GM19397 (cell line): ENCODE measurements at regions not wholly inside any gene's neighbourhood (a gene's known extent, or its start where the extent isn't known, plus 50 kb on each side); places are given as distances from the start of the nearest gene placed in this dataset.
"Not testable (repeated sequence)": the region's sequence is repeated elsewhere in the genome, so short reads cannot be mapped to it uniquely, and the experiment has no call there.

ENCODE experiments used
- ATAC-seq: cut with Tn5 transposase; IDR thresholded peaks from one replicate; pipeline ENCODE4 v1.9.1; 2021; ENCODE audit warnings: mild to moderate bottlenecking, moderate library complexity; ENCODE audit not compliant: unreplicated experiment

GRCh38 chr15:22002711-22003110, 77.6 kb upstream of the OR4M2 start:
- not testable (repeated sequence) for ATAC-seq

GRCh38 chr15:21989117-21989516, 91.2 kb upstream of the OR4M2 start:
- peak; percentile 80 for ATAC-seq

GRCh38 chr15:21983820-21984219, 96.5 kb upstream of the OR4M2 start:
- not testable (repeated sequence) for ATAC-seq

GRCh38 chr15:21979960-21980359, 100.4 kb upstream of the OR4M2 start:
- not testable (repeated sequence) for ATAC-seq

GRCh38 chr15:21953713-21954112, 76.2 kb upstream of the POTEB start:
- not testable (repeated sequence) for ATAC-seq

GRCh38 chr15:21940302-21940701, 62.8 kb upstream of the POTEB start:
- ATAC-seq: not testable (repeated sequence)
